ENCODE measurements at regions not wholly inside any gene's neighbourhood (a gene's known extent, or its start where the extent isn't known, plus 50 kb on each side); places are given as distances from the start of the nearest gene placed in this dataset.

DNA sequence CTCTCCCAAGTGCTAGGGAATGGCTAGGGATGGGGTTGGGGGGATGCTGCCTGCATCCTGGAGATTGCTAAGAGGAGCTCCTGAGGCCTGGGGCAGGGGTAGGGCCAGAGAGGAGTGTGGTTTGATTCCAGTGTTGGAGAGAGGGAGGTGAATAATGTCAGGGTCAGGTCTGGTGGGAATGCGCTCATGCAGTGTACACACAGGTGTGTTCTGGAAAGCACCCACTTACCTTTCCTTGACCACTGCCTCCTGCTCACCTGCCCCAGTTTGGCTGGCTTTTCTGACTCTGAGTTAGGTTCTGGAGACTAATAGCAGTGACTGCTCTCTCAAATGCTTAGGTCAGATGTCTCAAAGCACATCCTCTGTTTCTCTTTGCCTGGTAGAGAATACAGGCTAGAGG, 135.4 kb upstream of the BMPER start:
- no peak overlapping the region for H3K4me3 ChIP-seq (ENCODE audit: low read depth, low read length)
- TF ChIP-seq, protein P1, sequence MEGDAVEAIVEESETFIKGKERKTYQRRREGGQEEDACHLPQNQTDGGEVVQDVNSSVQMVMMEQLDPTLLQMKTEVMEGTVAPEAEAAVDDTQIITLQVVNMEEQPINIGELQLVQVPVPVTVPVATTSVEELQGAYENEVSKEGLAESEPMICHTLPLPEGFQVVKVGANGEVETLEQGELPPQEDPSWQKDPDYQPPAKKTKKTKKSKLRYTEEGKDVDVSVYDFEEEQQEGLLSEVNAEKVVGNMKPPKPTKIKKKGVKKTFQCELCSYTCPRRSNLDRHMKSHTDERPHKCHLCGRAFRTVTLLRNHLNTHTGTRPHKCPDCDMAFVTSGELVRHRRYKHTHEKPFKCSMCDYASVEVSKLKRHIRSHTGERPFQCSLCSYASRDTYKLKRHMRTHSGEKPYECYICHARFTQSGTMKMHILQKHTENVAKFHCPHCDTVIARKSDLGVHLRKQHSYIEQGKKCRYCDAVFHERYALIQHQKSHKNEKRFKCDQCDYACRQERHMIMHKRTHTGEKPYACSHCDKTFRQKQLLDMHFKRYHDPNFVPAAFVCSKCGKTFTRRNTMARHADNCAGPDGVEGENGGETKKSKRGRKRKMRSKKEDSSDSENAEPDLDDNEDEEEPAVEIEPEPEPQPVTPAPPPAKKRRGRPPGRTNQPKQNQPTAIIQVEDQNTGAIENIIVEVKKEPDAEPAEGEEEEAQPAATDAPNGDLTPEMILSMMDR (IDR thresholded peaks at IDR 0.05): no peak
- no peak overlapping the region for H2AFZ ChIP-seq
- H3K79me2 ChIP-seq: no peaks in the 10 kb centered on the region
- peaks cover 10% of the 10 kb centered on the region for H3K4me1 ChIP-seq
- no peaks in the 10 kb centered on the region for H3K36me3 ChIP-seq (ENCODE audit: control insufficient read depth, insufficient read depth, low read length)
- no peaks in the 10 kb centered on the region for H3K27me3 ChIP-seq (ENCODE audit: control insufficient read depth, insufficient read depth, low read length)
- H3K4me2 ChIP-seq (ENCODE audit: low read length): no peak overlapping the region
- H3K27ac ChIP-seq: no peak overlapping the region
- no peak overlapping the region for H3K9ac ChIP-seq
- H3K9me3 ChIP-seq (ENCODE audit: control insufficient read depth, low read length): no peaks in the 10 kb centered on the region

DNA sequence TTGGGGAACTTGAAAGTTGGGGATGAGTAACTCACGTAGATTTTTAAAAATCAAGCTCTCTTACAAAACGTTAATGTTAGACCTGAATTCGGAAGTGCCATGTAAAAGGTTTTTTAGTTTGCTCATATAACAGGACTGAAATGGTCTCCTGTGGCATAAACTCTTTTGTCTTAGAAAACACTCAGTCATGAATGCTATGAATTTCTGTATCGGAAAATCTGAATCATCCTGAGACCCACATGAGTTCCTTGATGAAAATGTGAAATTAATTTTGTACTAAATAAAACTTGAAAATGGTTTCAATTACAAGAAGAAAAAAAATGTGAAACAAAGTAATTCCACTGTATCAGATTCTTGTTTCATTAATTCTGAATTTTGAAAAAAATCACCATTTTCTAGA, 134.8 kb upstream of the BMPER start:
- Histone ChIP-seq H3K9ac (no peak overlapping the region), H3K27me3 (ENCODE audit: control insufficient read depth, insufficient read depth, low read length) (no peaks in the 10 kb centered on the region), H2AFZ (no peak overlapping the region), H3K9me3 (ENCODE audit: control insufficient read depth, low read length) (no peaks in the 10 kb centered on the region), H3K36me3 (ENCODE audit: control insufficient read depth, insufficient read depth, low read length) (no peaks in the 10 kb centered on the region), H3K79me2 (no peaks in the 10 kb centered on the region), H3K4me1 (peaks cover 10% of the 10 kb centered on the region), H3K27ac (no peak overlapping the region), H3K4me3 (ENCODE audit: low read depth, low read length) (no peak overlapping the region), H3K4me2 (ENCODE audit: low read length) (no peak overlapping the region)
- TF ChIP-seq, protein P1 (IDR thresholded peaks at IDR 0.05): no peak

DNA sequence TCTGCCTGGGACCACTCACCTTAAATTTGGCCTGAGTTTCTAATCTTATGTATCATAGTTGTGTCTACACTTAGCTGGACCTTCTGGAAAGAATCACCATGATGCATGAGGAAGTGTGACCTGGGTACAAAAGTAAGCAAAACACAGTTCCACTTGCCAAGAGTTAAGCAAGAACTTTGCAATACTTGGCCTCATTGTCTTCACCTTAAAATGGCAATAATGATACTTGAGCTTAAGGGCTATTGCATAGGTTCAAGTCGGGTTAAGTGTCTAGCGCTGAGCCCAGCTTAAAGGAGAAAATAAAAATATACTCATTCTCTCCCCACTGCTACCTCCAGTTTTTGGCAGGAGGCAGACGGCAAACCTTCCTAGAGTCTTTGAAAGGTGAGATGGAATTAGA, 133.9 kb upstream of the BMPER start:
- TF ChIP-seq, protein P1 (IDR thresholded peaks at IDR 0.05): no peak
- H3K4me2 ChIP-seq (ENCODE audit: low read length): no peak overlapping the region

DNA sequence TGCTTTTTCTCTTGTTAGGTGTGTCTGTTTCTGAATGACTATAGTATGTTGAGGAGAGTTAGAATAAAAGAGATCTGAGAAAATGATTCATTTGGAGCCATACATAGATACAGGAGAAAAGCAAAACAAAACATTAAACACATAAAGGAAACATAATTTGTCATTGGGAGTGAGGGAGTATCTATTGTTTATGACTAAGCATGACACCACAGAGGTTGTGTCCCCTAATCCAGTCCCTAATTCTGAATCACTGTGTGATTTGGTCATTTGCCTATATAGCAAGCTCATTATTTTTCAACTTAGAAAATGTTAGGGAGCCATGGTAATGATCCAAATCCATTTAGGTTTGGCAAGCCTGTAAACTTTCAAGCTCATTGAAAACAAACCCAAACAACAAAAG, 132.3 kb upstream of the BMPER start:
- Histone ChIP-seq H3K9me3 (ENCODE audit: control insufficient read depth, low read length) (no peaks in the 10 kb centered on the region), H3K27me3 (ENCODE audit: control insufficient read depth, insufficient read depth, low read length) (no peaks in the 10 kb centered on the region), H3K4me3 (ENCODE audit: low read depth, low read length) (no peak overlapping the region), H3K4me1 (peaks cover 10% of the 10 kb centered on the region), H3K27ac (no peak overlapping the region), H3K4me2 (ENCODE audit: low read length) (no peak overlapping the region), H3K9ac (no peak overlapping the region), H2AFZ (no peak overlapping the region), H3K36me3 (ENCODE audit: control insufficient read depth, insufficient read depth, low read length) (no peaks in the 10 kb centered on the region), H3K79me2 (no peaks in the 10 kb centered on the region)
- TF ChIP-seq, protein P1 (IDR thresholded peaks at IDR 0.05): no peak

More for the DNA sequence above, 133.9 kb upstream of the BMPER start:
- Histone ChIP-seq H3K4me1 (peaks cover 10% of the 10 kb centered on the region), H3K79me2 (no peaks in the 10 kb centered on the region), H3K27me3 (ENCODE audit: control insufficient read depth, insufficient read depth, low read length) (no peaks in the 10 kb centered on the region), H3K36me3 (ENCODE audit: control insufficient read depth, insufficient read depth, low read length) (no peaks in the 10 kb centered on the region), H2AFZ (no peak overlapping the region), H3K9ac (no peak overlapping the region), H3K4me3 (ENCODE audit: low read depth, low read length) (no peak overlapping the region), H3K27ac (no peak overlapping the region), H3K9me3 (ENCODE audit: control insufficient read depth, low read length) (no peaks in the 10 kb centered on the region)

DNA sequence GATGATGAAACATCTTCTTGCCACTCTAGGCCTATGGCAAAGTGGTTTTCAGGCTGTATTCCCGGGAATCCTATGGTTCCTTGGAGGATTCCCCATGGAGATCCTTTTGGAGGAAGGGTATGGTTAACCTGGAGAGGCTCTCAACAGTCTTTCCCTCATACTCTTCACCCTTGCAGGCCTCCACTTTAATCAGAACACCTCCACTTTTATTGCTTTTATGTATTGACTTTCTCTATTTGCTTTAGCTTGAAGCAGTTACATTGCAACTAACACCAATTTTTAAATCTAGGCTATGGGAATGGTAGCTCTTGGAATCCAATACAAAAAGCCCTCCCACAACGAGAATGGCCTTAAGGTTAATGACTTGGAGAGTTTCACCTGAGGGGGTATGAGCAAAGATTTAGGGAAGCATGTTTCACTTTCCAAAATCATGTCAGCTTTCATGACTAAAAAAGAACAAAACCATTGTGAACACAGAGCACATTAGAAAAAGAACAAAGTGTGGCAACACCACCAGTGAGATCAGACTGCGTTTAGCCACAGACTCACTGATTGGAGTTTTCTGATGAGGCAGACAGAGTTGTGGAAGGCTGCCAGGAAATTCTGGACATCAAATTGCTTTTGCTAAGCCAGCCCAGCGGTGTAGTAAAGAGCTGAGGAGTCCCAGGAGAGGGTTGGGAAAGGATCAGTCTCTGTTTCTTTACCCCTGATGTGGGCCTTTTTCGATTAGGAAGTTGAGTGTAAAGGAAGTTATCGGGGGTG, 130.4 kb upstream of the BMPER start:
- H3K4me2 ChIP-seq (ENCODE audit: low read length): no peak overlapping the region
- H2AFZ ChIP-seq: peak overlapping the region; percentile 1
- H3K27ac ChIP-seq: no peak overlapping the region
- no peak overlapping the region for H3K9ac ChIP-seq
- H3K27me3 ChIP-seq (ENCODE audit: control insufficient read depth, insufficient read depth, low read length): no peaks in the 10 kb centered on the region
- no peaks in the 10 kb centered on the region for H3K79me2 ChIP-seq
- TF ChIP-seq, protein P1 (IDR thresholded peaks at IDR 0.05): no peak
- peaks cover 10% of the 10 kb centered on the region for H3K4me1 ChIP-seq
- no peak overlapping the region for H3K4me3 ChIP-seq (ENCODE audit: low read depth, low read length)
- H3K36me3 ChIP-seq (ENCODE audit: control insufficient read depth, insufficient read depth, low read length): no peaks in the 10 kb centered on the region
- H3K9me3 ChIP-seq (ENCODE audit: control insufficient read depth, low read length): no peaks in the 10 kb centered on the region

Measured in parathyroid adenoma (tissue), 2 donors.